T-helper 9 cell (primary cell): ENCODE measurements at regions not wholly inside any gene's neighbourhood (a gene's known extent, or its start where the extent isn't known, plus 50 kb on each side); places are given as distances from the start of the nearest gene placed in this dataset.
"Not testable (repeated sequence)": the region's sequence is repeated elsewhere in the genome, so short reads cannot be mapped to it uniquely, and the experiment has no call there.

Source experiments
- DNase-seq: peaks from one replicate; pipeline ENCODE4 v3.0.0-alpha.2; 2020

- no peak for DNase-seq
Observed at GRCh38 chr4:179353786-179354185, 1911.5 kb upstream of the AGA start.

GRCh38 chr4:179361978-179362486 lies 1919.8 kb upstream of the AGA start:
- no peak for DNase-seq

- not testable (repeated sequence) for DNase-seq
Observed at GRCh38 chr4:179365932-179366331, 1923.7 kb upstream of the AGA start.

- no peak for DNase-seq
Observed at GRCh38 chr4:179372242-179372641, 1930.0 kb upstream of the AGA start.

- no peak for DNase-seq
Observed at GRCh38 chr4:179372746-179373145, 1930.5 kb upstream of the AGA start.

GRCh38 chr4:179378847-179379246 lies 1936.6 kb upstream of the AGA start:
- not testable (repeated sequence) for DNase-seq

GRCh38 chr4:179392787-179393186 lies 1950.5 kb upstream of the AGA start:
- no peak for DNase-seq

- no peak for DNase-seq
Observed at GRCh38 chr4:179398414-179398813, 1956.2 kb upstream of the AGA start.

GRCh38 chr4:179399054-179399782 lies 1957.0 kb upstream of the AGA start:
- no peak for DNase-seq

GRCh38 chr4:179415037-179415846 lies 1973.0 kb upstream of the AGA start:
- no peak for DNase-seq

- no peak for DNase-seq
Observed at GRCh38 chr4:179415847-179416223, 1973.6 kb upstream of the AGA start.

GRCh38 chr4:179417357-179417756 lies 1975.1 kb upstream of the AGA start:
- no peak for DNase-seq

- DNase-seq: no peak
Observed at GRCh38 chr4:179437962-179438361, 1995.7 kb upstream of the AGA start.

GRCh38 chr4:179441596-179441995 lies 1999.4 kb upstream of the AGA start:
- no peak for DNase-seq

- DNase-seq: no peak
Observed at GRCh38 chr4:179447308-179447707, 2005.1 kb upstream of the AGA start.

GRCh38 chr4:179465131-179465797 lies 2023.0 kb upstream of the AGA start:
- DNase-seq: no peak

GRCh38 chr4:179467878-179468277 lies 2025.6 kb upstream of the AGA start:
- DNase-seq: no peak

GRCh38 chr4:179472164-179472563 lies 2029.9 kb upstream of the AGA start:
- no peak for DNase-seq

- DNase-seq: no peak
Observed at GRCh38 chr4:179478608-179479007, 2036.4 kb upstream of the AGA start.

- no peak for DNase-seq
Observed at GRCh38 chr4:179485781-179486180, 2043.5 kb upstream of the AGA start.

- DNase-seq: no peak
Observed at GRCh38 chr4:179486570-179487335, 2044.5 kb upstream of the AGA start.

GRCh38 chr4:179492260-179493080 lies 2050.2 kb upstream of the AGA start:
- DNase-seq: no peak
